HPDE6-E6E7 (cell line): ENCODE measurements at regions not wholly inside any gene's neighbourhood (a gene's known extent, or its start where the extent isn't known, plus 50 kb on each side); places are given as distances from the start of the nearest gene placed in this dataset.
"Not testable (repeated sequence)": the region's sequence is repeated elsewhere in the genome, so short reads cannot be mapped to it uniquely, and the experiment has no call there.

Experiments used
- DNase-seq: peaks from one replicate; pipeline ENCODE4 v3.0.0; 2011; ENCODE audit warnings: missing footprints; ENCODE audit errors: extremely low spot score

DNA sequence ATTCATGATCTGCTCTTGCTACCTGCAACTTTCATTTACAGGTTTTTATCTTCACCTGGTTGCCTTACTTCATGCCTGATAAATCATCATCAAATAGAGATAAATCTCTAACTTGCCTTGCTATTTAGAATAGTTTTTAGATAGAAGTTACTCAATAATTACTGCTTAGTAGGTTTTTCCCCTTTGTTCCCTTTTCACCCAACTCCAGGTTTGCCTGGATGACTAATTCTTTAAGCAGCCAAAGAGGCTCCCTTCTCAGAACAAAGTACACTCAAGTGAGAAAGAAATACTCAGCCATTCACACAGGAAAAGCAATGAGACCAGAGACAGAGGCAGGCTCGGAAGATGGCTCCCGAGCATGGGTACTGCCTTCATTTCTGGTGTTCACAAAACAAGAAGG is 268.1 kb upstream of the CRBN start:
- DNase-seq = no peak

DNA sequence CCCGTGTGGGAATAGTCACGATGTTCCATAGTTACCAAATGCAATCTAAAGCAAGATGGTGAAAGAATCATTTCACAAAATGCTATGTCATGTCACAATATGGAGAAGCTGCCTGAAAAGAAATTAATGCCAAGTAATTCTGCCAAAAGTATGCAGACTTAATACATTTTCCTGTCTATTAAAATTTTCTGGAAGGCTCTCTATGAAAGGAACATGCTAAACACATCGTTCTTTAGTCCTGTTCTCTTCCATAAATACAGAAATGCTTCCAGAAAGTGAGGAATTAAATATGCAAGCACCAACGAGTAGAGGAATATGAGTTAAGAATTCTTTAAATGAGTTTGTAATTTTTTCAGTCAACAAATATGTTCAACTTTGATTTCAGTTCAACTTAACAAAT is 266.8 kb upstream of the CRBN start:
- no peak for DNase-seq

DNA sequence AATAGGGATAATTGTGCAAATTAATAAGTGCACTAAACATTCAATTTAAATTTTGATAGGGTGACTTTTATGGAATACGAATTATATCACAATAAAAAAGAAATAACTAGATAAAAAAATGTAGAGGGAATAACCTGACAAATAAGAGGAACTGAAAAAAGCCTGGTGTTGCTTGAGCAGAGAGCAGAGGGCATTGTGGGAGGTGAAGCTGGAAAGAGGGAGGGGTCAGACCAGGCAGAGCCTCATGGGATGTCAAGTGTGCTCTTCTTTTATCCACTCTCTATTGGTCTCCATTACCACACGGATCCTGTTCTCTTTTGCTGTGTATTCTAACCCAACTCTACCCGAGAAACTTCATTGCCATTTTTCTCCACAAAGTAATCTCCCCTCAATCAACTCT is 264.0 kb upstream of the CRBN start:
- no peak for DNase-seq

DNA sequence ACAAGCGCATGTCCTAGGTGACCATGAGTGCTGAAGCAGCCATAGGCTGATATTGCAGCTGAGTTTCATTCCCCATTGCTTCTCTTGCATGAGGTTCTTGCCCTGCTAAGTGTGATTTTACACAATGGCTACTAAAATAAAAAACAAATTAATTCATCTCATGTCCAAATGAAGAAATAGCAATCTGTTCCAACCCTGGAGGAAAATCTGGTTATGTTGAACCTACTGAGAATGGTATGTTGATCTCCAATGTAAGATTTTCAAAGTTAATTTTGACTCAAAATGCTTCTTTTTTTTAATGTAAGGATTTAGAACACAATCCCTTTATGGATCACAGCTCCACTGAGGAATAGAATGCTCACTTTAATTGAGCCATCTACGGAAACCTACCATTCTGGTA is 254.2 kb upstream of the CRBN start:
- DNase-seq = no peak

DNA sequence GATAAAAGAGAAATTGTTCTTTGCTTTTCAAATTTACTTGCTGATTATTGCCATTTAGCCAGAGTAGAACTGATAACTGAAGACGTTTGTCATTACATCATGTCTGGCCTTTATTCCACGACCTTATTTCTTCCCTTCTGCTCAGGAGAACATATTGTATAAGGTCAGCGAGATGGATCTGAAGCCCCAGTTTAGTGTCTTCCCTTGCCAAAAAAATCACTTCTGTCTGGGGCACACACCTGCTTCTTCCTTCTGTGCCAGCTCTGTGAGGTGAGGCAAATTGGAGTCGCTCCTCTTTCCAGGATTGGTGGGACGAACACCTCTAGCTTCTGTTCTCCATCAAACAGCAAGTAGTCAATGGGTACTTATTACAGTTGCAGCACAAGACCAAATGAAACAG is 250.3 kb upstream of the CRBN start:
- DNase-seq = no peak

DNA sequence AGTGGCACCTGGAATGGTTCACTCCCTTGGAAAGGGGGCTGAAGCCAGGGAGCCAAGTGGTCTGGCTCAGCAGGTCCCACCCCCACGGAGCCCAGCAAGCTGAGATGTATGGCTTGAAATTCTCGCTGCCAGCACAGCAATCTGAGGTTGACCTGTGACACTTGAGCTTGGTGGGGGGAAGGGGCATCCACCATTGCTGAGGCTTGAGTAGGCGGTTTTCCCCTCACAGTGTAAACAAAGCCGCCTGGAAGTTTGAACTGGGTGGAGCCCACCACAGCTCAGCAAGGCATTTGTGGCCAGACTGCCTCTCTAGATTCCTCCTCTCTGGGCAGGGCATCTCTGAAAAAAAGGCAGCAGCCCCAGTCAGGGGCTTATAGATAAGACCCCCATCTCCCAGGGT is 228.2 kb upstream of the CRBN start:
- not testable (repeated sequence) for DNase-seq

DNA sequence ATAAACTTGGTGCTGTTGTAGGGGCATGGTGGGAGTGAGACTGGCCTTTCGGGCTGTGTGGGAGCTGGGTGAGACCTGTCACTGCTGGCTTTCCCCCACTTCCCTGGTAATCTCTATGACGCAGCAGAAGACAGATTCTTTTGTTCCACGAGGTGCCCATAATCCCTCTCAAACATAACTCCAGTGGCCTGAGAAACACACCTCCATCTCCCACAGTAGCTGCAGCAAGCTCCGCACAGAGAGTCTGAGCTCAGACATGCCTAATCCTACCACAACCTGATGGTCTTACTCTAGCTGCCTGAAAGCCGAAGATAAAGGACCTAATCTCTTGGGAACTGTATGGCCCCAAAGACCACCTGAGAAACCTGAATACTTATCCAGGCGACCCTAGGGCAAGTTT is 225.6 kb upstream of the CRBN start:
- no peak for DNase-seq

DNA sequence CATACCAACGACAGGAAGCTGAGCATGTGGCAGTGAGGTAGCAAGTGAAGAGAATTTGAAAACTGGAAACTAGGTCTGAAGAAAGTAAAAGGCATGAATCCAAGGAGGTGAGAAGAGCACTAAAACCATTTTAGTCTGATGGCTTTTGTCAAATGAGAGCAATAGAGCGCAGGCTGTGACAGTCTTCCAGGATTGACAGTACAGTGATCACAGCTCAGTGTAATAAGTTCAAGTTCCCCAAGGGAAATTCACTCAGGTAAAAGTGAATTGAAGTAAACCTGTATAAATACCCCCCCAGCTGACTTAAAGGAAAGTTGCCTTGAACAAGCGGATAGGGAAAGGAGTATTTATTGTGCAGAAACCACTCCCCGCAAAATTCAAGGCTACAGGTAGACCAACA is 224.2 kb upstream of the CRBN start:
- DNase-seq = no peak

DNA sequence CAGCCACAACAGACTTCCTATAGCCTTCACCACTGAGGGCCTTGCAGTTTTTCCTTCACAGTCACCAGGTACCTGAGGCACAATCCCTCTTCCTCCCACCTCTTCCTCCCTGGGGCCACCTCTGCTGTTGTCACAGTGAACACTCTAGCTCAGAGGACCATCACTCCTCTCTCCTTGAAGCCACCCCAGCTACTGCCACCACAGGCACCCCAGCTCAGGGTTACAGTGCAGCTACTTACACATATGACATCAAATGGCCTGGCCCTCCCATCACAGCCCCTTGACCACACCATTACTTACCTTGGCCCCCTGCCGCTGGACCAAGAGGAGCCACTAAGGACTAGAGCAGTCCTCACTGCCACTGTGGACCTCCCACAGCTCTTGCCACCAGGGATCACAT is 213.5 kb upstream of the CRBN start:
- DNase-seq = no peak

DNA sequence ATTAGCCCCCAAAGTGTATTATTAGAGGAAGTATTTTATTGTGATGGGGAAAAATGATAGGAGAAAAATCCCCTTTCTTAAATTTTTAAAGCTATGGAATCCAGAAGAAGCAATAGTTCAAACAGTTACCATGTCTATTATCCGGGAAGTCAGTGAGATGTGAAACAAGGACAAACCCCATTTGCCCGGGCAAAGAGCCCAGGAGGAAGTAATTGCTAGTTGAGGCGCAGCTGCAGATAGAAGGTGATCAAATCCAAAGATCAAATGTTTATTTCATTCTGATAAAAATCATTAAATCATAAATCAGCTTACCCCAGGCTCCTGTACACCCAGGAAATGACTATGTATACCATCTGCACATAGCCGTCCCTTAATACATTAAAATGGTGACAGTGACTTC is 204.0 kb upstream of the CRBN start:
- DNase-seq = no peak

DNA sequence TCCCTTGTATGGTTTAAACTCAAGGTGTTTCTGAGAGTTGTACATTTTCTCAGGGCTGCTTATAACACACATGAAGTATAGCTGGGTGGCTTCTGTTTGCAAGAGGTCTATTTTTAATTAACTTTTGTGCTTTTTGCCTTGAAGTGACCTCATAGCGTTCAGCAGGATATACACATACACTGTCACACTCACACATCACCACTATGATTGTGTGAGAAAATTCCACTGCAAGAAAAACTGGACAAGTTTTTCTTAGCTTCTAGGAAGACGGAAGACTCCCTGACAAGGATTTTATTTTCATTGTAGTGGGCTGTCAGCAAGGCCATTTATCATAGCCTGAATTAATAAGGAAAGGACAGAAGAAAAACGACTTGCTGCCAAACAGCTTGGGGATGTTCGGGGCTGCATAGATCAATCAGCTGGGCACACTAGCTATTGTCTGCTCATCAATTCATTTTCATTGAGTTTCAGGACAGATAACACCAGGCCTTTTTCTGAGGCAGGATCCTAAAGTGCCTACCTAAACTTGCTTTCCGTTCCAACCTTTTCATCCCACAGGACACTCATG is 192.8 kb upstream of the CRBN start:
- DNase-seq = no peak

DNA sequence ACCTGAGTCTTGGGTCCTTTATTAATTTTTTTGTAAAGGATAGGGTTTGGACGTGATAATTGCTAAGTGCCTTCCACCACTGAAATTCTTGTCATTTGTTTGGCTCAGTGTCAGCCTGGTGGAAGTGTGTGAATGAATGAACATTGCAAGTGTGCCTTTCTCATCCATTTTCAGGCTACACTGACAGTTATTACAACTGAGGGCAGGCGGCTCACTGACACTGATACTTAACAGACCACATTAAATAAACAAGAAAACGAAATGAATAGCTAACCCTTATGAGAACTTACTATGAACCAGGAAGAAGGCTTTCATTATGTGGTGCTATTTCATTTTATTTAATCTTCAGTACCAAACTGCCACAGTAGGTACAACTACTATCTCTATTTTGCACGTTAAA is 188.8 kb upstream of the CRBN start:
- no peak for DNase-seq

DNA sequence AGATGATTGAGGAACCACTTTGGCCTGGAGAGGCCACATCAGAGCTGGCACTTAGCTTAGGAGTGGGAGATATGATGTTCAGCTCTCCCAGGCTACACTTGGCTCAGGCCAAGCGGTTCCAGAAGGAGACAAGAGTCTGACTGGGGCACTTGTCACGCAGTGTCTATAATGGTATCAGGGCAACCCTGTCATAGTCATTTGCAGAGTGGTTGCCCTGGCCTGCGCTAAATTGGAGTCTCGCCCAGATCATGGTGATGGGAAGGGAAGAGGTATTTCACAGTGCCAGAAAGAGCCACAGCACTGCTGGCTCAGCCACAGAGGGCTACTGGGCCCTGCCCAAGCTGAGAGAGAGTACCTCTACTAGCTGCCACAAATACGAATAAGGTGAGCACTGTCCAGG is 186.9 kb upstream of the CRBN start:
- DNase-seq = no peak

DNA sequence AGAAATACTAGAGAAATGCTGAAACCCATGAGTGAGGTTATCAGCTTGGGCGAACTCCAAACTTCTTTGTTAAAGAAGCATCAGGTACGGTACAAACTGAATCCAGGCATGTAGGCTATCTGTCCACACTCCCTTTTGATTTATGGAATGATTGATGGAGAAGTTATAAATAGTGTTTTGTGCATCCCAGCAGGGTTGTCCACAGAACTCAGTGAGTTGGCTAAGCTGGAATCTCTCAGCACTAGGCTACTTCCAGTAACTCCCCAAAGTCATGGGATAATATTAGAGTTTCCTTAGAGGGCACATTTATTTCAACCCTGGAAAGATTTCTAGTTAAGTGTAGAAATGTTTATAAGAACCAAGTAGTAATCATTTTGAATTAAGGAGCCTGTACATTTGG is 186.2 kb upstream of the CRBN start:
- no peak for DNase-seq

DNA sequence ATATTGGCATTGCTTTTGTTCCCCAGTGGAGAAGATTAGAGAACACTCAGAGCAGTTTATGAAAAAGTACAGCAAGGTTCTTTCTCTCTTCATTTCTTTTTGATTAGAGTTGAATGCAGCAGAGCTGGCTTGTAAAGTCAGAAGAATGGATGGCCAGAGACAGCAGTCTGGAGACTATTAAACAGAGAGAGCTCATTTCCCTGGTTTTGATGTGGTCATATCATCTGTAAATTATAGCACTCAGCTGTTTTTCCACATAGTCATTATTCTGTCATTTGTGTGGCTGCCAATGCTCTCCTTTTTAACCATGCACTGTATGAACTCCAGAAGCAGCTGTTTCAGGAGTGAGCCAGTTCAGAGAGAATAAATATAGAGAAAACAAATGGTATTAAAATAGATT is 177.4 kb upstream of the CRBN start:
- DNase-seq = no peak

DNA sequence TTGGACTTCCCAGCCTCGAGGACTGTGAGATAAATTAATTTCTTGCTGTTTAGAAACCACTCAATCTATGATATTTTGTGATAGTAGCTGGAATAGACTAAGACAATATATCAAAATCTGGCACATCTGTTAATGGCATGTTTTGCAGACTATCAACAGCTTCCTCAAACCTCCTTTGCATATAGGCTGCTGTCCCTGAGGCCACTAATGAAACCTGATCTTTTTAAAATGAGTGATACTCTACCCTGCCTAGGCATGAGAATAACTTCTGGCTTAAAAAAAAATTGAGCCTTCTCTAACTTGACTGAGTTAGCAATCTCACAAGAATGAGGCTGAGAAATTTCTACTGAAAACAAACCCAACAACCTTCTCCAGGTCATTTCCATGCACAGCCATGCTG is 176.0 kb upstream of the CRBN start:
- DNase-seq = no peak

DNA sequence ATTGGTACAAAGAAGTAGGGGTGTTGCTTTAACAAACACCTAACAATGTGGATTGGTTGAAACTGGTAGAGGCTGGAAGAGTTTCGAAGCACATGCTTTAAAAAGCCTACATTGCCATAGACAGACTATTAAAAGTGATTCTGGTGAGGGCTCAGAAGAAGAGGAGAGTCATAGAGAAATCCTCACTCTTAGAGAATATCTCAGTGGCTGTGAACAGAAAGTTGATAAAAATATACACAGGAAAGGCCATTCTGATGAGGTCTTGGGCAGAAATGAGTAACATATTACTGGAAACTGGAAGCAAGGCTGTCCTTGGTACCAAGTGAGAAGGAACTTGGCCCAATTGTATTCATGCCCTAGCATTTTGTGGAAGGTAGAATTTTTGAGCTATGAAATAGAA is 173.7 kb upstream of the CRBN start:
- DNase-seq = no peak

DNA sequence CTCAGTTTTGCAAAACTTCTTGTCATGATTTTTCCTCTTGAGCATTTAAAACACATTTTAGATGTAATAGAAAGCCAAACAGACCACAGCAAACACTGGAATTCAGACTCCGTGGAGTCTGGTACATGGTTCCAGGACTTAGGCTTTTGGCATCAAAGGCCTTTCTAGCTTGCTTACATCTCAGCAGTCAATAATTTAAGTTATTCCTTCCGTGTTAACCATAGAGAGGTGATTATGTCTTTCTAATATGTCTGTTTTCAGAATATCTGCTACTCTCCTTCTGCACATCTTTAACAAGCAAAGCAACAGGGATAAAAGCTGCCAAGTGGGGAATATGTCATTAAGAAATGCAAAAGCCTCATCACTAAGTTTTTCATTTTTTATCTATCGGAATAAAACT is 171.7 kb upstream of the CRBN start:
- no peak for DNase-seq

DNA sequence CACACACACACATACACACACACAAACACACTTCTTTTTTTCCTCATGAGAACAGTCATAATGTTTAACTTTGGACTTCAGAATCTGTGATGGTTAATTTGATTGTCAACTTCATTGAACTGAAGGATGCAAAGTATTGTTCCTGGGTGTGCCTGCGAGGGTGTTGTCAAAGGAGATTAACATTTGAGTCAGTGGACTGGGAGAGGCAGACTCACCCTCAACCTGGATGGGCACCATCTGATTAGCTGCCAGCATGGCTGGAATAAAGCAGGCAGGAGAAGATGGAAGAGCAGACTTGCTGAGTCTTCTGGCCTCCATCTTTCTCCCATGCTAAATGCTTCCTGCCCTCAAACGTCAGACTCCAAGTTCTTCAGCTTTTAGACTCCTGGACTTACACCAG is 167.6 kb upstream of the CRBN start:
- DNase-seq = not testable (repeated sequence)

DNA sequence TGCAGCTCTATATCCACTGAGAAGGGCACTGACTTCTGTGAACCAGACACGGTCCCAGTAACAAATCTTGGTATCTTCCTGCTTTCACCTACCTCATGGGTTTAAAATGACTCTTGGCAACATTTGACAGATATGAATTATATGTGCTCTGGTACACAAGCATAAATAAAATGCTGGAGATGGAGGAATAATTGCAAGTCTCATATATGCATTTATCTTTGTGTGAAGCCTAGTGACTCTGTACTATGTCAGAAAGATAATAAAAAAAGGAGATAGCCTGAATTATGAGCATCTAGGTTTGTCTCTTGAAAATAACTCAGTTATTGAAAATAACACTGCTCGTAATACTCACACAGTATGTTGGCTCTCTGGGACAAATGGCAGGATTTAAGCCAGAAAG is 167.1 kb upstream of the CRBN start:
- no peak for DNase-seq

DNA sequence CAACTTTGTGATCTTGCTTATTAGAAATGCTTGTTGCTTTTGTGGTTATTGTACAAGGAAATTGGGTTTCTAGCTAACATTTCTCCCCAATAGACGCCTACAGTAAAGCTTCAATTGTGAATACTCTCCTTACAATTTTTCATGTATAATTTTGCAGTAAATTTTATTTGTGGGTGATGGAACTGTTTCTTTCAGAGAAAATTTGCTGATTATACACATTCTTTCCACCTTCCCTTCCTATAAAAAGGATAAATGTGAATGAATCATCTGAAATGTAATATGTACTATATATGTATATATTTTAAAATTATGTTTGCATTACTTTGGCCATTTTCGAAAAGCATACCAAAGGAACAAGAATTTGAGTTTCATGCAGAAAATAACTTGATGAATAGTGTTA is 162.7 kb upstream of the CRBN start:
- DNase-seq = no peak

DNA sequence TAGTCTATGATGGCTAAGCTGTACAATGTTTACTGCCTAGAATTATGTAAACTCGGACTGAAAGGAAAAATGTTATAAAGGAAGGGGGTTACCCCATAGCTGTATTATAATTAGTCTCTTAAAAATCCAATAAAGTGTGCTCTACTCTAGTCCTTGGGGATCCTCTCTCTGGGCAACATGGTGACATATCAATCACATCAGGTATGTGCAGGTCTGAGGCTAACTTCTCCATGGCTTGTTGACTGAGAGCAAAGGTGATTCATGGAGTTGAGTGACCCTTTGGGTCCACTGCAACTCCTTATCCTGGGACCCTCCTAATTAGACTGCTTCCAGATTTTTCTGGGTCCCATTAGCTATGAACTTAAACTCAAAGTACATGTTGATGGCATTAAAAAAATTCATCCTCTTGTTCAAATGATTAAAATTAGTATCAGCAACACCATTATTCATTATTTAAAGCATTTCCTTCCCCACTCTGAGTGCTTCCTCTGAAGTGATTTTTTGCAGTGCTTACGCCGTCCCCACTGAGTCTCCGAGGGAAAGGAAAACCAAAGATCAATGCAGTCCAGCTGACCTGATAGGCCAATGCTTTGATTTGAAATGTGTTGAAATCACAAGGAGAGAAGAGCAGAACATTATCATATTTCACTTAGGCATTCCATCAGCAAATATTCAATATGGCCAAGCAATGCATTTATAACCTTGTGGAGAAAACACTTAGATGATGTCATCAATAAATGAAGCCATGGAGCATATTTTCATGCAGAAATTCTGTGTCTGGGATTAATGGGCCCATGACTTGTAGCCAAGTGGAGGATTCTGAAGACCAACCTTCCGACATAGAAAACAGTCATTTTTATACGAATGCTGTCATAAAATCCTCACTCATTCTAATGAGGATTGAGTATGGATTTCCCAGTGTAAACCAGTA is 161.7 kb upstream of the CRBN start:
- DNase-seq = no peak

DNA sequence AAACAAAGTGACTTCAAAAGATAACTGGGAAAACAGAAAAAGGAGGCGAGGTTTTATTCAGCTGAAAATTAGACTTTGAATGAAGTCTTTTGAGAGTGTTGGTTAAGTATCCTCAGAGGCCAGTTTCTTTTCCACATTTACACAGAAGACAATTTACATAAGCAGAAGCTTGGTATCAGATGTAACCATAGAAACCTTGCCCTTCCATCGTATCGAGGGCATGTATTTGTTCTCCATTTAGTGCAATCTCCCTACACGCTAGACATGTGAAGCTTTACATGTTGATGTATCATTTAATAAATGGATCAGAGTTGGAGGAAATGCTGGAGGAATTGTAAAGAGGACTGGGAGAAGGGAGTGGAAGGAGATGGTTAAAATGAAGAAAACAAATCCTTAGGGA is 161.0 kb upstream of the CRBN start:
- DNase-seq = no peak

DNA sequence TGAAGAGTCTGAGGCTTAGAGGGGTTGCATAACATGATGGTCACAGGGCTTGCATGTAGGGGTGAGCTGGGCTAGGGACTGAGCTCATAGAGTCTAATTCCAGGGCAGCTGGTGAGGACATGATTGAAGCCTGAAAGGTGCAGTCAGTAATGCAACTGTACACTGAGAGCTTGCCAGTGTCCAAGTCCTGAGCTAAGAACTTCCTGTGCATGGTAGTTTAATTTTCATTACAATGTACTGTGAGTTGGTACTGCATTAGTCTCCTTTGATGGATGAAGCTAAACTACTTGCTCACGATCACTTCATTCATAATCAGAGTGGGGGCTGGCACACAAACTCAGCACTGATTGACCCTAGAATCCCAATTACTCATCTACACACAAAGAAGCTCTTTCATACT is 156.4 kb upstream of the CRBN start:
- no peak for DNase-seq
